ENCODE measurements at regions not wholly inside any gene's neighbourhood (a gene's known extent, or its start where the extent isn't known, plus 50 kb on each side); places are given as distances from the start of the nearest gene placed in this dataset.

GRCh38 chr9:79007701-79008483, 563.9 kb upstream of the TLE4 start:
- H4K91ac ChIP-seq (replicated peaks; ENCODE audit: insufficient read length, low read length) = no peak overlapping the region
- H3K4ac ChIP-seq (replicated peaks; ENCODE audit: insufficient read length, low read depth, low read length) = no peak overlapping the region
- no peak overlapping the region for H3K23ac ChIP-seq (ENCODE audit: insufficient read length)
- no peak overlapping the region for H4K5ac ChIP-seq (ENCODE audit: insufficient read length, low read depth, low read length)
- H3K36me3 ChIP-seq (ENCODE audit: control insufficient read depth in 2 of 4, insufficient read depth in 4 of 4, low read length in 3 of 4) = no peaks in the 10 kb centered on the region
- WGBS, 2 experiments (ENCODE audit: extremely low coverage in 1 of 2, insufficient coverage in 1 of 2, insufficient read length in 1 of 2, insufficient replicate concordance in 2 of 2, low coverage in 1 of 2, low lambda C conversion rate in 2 of 2, missing lambda C conversion rate in 1 of 2) = 89% methylated on average over 8 of the region's 8 CpGs; no CpG with 5 or more reads in 1 of the 2 experiments
- H2BK20ac ChIP-seq (ENCODE audit: low read length) = no peak overlapping the region
- no peaks in the 10 kb centered on the region for H3K79me2 ChIP-seq (ENCODE audit: control insufficient read depth in 1 of 2, insufficient read depth in 2 of 2, low read length in 2 of 2)
- no peak overlapping the region for H2AK5ac ChIP-seq (ENCODE audit: low read depth, low read length)
- no peak overlapping the region for H3K56ac ChIP-seq (replicated peaks; ENCODE audit: insufficient read length, low read depth, low read length)
- ChIA-PET CTCF (ENCODE audit: partially characterized antibody) (no interaction called here), POLR2A (ENCODE audit: partially characterized antibody) (no interaction called here)
- DNase-seq (ENCODE audit: low read depth in 1 of 2, low spot score in 2 of 2) (no peak), FAIRE-seq (no peak)
- no peak overlapping the region for H3K18ac ChIP-seq (ENCODE audit: extremely low read depth, low read length)
- no peak overlapping the region for H2BK5ac ChIP-seq (ENCODE audit: low read depth, low read length)
- H3K23me2 ChIP-seq (ENCODE audit: low read depth, low read length) = no peaks in the 10 kb centered on the region
- TF ChIP-seq CTBP2 (IDR thresholded peaks at IDR 0.05; ENCODE audit: borderline replicate concordance, insufficient read depth, insufficient read length, low read length) (no peak), MAFK (IDR thresholded peaks at IDR 0.05; ENCODE audit: low read depth, low read length) (peak; percentile 31; the same call in 1 of the 2 replicates), BACH1 (IDR thresholded peaks at IDR 0.05; ENCODE audit: low read length) (peak; percentile 87)
- H2BK15ac ChIP-seq (ENCODE audit: low read length) = no peak overlapping the region
- no peak overlapping the region for H3K4me3 ChIP-seq (ENCODE audit: extremely low read depth in 1 of 4, insufficient read depth in 2 of 4, low read depth in 3 of 4, low read length in 4 of 4)
- no peaks in the 10 kb centered on the region for H3K79me1 ChIP-seq (ENCODE audit: low read depth, low read length)
- no peaks in the 10 kb centered on the region for H3K9me3 ChIP-seq (ENCODE audit: insufficient read depth in 2 of 2, low read depth in 1 of 2, low read length in 1 of 2)
- no peak overlapping the region for H3K14ac ChIP-seq (ENCODE audit: insufficient read length)
- H3K4me1 ChIP-seq (replicated peaks in 1 of 4; ENCODE audit: control insufficient read depth in 3 of 4, insufficient read depth in 4 of 4, low read length in 3 of 4) = no peaks in the 10 kb centered on the region
- no peak overlapping the region for H4K8ac ChIP-seq (ENCODE audit: extremely low read depth, insufficient read depth, low read length)
- no peak overlapping the region for H3K27ac ChIP-seq (ENCODE audit: low read depth, low read length)
- H4K20me1 ChIP-seq (replicated peaks in 1 of 2; ENCODE audit: control insufficient read depth in 1 of 2, insufficient read depth in 2 of 2, low read length in 2 of 2) = no peaks in the 10 kb centered on the region
- no peak overlapping the region for H3K4me2 ChIP-seq (ENCODE audit: insufficient read depth in 1 of 2, low read depth in 2 of 2, low read length in 2 of 2)
- H2BK12ac ChIP-seq (ENCODE audit: low read depth, low read length) = no peak overlapping the region
- H3K9ac ChIP-seq (replicated peaks in 1 of 4; ENCODE audit: extremely low read depth in 1 of 4, low read depth in 3 of 4, low read length in 3 of 4) = no peak overlapping the region
- no peak overlapping the region for H2AFZ ChIP-seq (ENCODE audit: low read length)
- H2BK120ac ChIP-seq (replicated peaks; ENCODE audit: low read depth, low read length) = no peak overlapping the region
- no peaks in the 10 kb centered on the region; a peak in 1 of 7 replicates for H3K27me3 ChIP-seq (replicated peaks in 1 of 4; ENCODE audit: control insufficient read depth in 3 of 4, extremely low read depth in 1 of 4, insufficient read depth in 3 of 4, low read length in 3 of 4)
